ENCODE measurements at regions not wholly inside any gene's neighbourhood (a gene's known extent, or its start where the extent isn't known, plus 50 kb on each side); places are given as distances from the start of the nearest gene placed in this dataset.
"Not testable (repeated sequence)": the region's sequence is repeated elsewhere in the genome, so short reads cannot be mapped to it uniquely, and the experiment has no call there.

DNA sequence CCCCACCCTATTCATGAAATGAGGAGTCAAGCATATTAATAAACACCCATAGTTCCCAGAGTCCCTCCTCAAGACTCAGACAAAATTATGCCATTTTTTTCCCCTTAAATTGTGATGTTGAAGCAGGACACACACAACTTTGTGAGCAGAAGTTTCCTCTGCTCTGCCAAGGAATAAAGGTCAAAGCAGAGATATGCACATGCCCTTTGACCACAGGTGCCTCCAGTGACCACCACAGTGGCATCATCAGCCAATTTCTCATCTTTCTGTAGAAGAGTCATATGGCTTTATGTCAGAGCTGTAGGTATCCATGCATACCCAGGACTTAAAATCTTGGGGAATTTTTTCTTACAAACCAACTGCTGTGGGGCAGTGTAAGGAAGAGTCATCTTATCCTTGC is 304.4 kb upstream of the GADL1 start:
- Histone ChIP-seq H3K4me1 (peaks cover 6% of the 10 kb centered on the region), H3K27ac (no peak overlapping the region), H3K4me3 (no peak overlapping the region), H3K36me3 (no peaks in the 10 kb centered on the region), H3K9me3 (no peaks in the 10 kb centered on the region), H3K27me3 (ENCODE audit: low read depth) (no peaks in the 10 kb centered on the region)
- DNase-seq (no peak), ATAC-seq (no peak)
- TF ChIP-seq, protein P1, sequence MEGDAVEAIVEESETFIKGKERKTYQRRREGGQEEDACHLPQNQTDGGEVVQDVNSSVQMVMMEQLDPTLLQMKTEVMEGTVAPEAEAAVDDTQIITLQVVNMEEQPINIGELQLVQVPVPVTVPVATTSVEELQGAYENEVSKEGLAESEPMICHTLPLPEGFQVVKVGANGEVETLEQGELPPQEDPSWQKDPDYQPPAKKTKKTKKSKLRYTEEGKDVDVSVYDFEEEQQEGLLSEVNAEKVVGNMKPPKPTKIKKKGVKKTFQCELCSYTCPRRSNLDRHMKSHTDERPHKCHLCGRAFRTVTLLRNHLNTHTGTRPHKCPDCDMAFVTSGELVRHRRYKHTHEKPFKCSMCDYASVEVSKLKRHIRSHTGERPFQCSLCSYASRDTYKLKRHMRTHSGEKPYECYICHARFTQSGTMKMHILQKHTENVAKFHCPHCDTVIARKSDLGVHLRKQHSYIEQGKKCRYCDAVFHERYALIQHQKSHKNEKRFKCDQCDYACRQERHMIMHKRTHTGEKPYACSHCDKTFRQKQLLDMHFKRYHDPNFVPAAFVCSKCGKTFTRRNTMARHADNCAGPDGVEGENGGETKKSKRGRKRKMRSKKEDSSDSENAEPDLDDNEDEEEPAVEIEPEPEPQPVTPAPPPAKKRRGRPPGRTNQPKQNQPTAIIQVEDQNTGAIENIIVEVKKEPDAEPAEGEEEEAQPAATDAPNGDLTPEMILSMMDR (IDR thresholded peaks at IDR 0.05), result no peak
- intact Hi-C loops (cut with DNase I), result no loop called here

GRCh38 chr3:31203960-31204795 is 309.7 kb upstream of the GADL1 start:
- no peak for ATAC-seq
- no peak for DNase-seq
- TF ChIP-seq, protein P1 (IDR thresholded peaks at IDR 0.05), result no peak
- Histone ChIP-seq H3K9me3 (no peaks in the 10 kb centered on the region), H3K27me3 (ENCODE audit: low read depth) (no peaks in the 10 kb centered on the region), H3K4me3 (no peak overlapping the region), H3K4me1 (no peaks in the 10 kb centered on the region), H3K36me3 (no peaks in the 10 kb centered on the region), H3K27ac (no peak overlapping the region)
- intact Hi-C loops (cut with DNase I), result no loop called here

GRCh38 chr3:31204796-31205056 is 310.3 kb upstream of the GADL1 start:
- H3K4me1 ChIP-seq; H3K27me3 ChIP-seq (ENCODE audit: low read depth); DNase-seq; ATAC-seq; H3K36me3 ChIP-seq; intact Hi-C loops (cut with DNase I); H3K9me3 ChIP-seq; H3K27ac ChIP-seq; H3K4me3 ChIP-seq: not testable (repeated sequence)

DNA sequence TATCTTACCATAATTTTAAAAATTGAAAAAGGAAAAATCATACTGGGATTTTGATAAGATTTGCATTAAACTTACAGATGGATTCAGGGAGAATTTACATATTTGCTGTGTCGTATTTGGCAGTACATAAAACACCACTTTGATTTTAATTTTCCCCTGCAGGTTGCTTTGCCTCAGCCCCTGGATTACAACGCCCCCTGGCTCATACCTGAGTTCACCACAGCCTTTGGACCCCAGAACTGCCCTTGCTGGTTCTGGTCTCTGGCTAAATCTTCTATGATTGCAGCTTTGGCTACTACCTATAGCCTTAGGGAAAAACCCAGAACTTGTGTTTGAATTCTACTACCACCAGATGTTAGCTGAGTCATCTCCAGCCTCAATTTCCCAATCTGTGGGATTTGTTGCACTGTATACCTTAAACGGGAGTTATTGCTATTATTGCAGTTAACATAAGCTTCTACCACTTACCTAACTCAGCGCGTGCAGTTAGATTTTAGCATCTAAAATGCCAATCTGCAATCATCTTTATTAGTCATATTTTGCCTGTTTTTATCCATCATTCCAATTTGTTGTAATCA is 315.7 kb upstream of the GADL1 start:
- no peaks in the 10 kb centered on the region for H3K9me3 ChIP-seq

GRCh38 chr3:31213869-31214486 is 318.7 kb upstream of the STT3B start:
- H3K36me3 ChIP-seq, result no peaks in the 10 kb centered on the region
- H3K27ac ChIP-seq, result no peak overlapping the region
- H3K4me3 ChIP-seq, result no peak overlapping the region
- intact Hi-C loops (cut with DNase I), result no loop called here
- no peaks in the 10 kb centered on the region for H3K9me3 ChIP-seq
- DNase-seq, result no peak
- H3K27me3 ChIP-seq (ENCODE audit: low read depth), result no peaks in the 10 kb centered on the region
- ATAC-seq, result no peak
- no peaks in the 10 kb centered on the region for H3K4me1 ChIP-seq
- TF ChIP-seq, protein P1 (IDR thresholded peaks at IDR 0.05), result no peak

More for the DNA sequence above, 315.7 kb upstream of the GADL1 start:
- Histone ChIP-seq H3K36me3 (no peaks in the 10 kb centered on the region), H3K4me1 (no peaks in the 10 kb centered on the region), H3K27me3 (ENCODE audit: low read depth) (no peaks in the 10 kb centered on the region), H3K27ac (no peak overlapping the region), H3K4me3 (no peak overlapping the region)
- intact Hi-C loops (cut with DNase I), result no loop called here
- ATAC-seq (no peak), DNase-seq (no peak)
- TF ChIP-seq, protein P1 (IDR thresholded peaks at IDR 0.05), result no peak

DNA sequence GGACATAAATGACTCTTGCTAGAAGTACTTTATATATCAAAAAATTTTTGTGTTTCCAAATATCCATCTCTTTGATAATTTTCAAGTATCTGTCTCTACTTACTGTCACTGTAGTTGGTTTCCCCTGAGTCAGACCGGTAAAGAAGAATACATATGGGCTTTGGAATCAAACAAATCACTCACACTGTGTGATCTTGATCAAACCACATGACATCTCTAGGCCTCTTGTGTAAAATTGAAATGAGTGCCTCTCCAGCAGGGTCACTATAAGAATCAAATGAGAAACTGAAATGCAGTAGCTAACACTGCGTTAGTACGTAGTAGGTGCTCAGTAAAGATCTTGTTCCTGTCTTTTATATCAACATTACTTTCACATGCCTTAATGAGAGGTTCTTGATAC is 314.6 kb upstream of the STT3B start:
- no peak for ATAC-seq
- Histone ChIP-seq H3K36me3 (no peaks in the 10 kb centered on the region), H3K27ac (no peak overlapping the region), H3K9me3 (no peaks in the 10 kb centered on the region), H3K27me3 (ENCODE audit: low read depth) (no peaks in the 10 kb centered on the region), H3K4me1 (no peaks in the 10 kb centered on the region), H3K4me3 (no peak overlapping the region)
- intact Hi-C loops (cut with DNase I), result no loop called here
- no peak for DNase-seq
- TF ChIP-seq, protein P1 (IDR thresholded peaks at IDR 0.05), result no peak
